Fibroblast of skin of scalp (primary cell): ENCODE measurements at regions not wholly inside any gene's neighbourhood (a gene's known extent, or its start where the extent isn't known, plus 50 kb on each side); places are given as distances from the start of the nearest gene placed in this dataset.
"Not testable (repeated sequence)": the region's sequence is repeated elsewhere in the genome, so short reads cannot be mapped to it uniquely, and the experiment has no call there.

Source experiments
- DNase-seq: peaks from one replicate; pipeline ENCODE4 v3.0.0-alpha.2; 2013

GRCh38 chr2:47295131-47295980 lies 73.8 kb upstream of the EPCAM start:
- DNase-seq: no peak

DNA sequence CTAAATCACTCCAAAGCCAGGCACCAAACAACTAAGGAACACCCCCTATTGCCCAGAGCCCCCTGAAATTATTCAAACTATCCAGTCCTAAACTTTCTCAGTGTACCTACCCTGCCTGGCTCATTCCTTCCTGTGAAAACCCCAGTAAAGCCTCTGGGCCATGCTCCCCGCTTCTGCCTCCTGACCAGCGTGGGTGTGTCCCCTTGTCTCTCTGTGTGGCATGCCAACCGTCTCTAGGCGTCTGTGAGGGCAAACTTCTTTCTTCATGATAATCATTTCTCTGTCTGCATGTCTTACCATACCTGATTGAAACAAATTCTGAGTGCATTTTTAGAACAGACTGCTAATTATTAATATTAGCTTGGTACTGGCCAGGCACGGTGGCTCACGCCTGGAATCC lies 75.1 kb upstream of the EPCAM start:
- no peak for DNase-seq

DNA sequence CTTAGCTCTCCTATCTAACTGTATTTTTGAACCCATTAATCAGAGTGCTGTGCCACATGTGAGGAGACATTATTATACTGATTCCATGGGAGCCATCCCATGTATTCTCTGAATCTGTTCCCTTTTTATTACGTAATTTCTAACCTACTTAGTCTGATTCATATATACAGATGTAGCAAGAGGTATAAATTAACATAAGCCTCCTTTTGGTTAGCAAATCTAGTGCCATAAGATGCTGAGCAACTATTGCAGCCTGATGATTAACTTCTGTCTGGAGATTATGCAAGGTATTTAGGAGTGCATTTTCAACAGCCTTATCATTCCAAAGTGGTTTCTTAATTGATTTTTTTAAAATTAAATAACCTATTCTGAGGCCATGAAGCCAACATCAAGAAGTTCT lies 80.2 kb upstream of the EPCAM start:
- peak; percentile 84 for DNase-seq

- DNase-seq: no peak
Observed at GRCh38 chr2:47283659-47284058, 85.5 kb upstream of the EPCAM start.

DNA sequence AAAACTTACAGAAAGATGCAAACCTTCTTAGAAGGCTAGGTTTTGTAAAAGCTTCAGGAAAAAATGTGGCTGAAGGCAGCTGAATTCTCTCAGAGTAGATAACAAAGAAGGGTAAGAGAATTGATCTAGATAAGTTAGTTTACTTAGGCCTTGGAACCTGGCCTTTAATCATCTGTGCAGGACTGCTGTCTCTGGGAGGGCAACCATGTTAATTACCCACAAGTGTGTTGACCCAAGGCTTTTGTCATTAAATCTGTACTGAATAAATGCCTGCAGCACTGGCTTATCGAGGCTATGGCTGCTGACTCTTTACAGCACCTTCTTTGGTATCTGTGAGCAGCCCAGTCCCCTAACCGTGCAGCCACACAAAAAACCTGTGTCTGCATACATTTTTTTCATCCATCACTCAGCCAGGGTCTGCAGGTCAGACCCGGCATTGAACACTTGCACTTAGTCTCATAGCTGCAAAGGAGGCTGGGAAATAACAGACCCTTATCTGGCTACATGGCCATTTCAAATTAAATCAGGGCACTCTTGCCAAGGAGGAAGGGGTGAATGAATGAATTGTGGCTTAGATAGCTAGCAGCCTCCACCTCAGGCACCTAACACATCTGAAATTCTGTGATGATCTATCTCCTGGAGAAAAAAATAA lies 86.4 kb upstream of the EPCAM start:
- DNase-seq: no peak

GRCh38 chr2:47279525-47279924 lies 89.6 kb upstream of the EPCAM start:
- not testable (repeated sequence) for DNase-seq

- no peak for DNase-seq
Observed at GRCh38 chr2:47277987-47278386, 91.1 kb upstream of the EPCAM start.

GRCh38 chr2:47277187-47277586 lies 91.9 kb upstream of the EPCAM start:
- no peak for DNase-seq

GRCh38 chr2:47276061-47276460 lies 93.0 kb upstream of the EPCAM start:
- DNase-seq: no peak

- DNase-seq: peak; percentile 88
Observed at GRCh38 chr2:47274054-47274782, 94.9 kb upstream of the EPCAM start.

GRCh38 chr2:47272905-47273758 lies 96.0 kb upstream of the EPCAM start:
- no peak for DNase-seq

- peak; percentile 54 for DNase-seq
Observed at GRCh38 chr2:47272031-47272864, 95.9 kb upstream of the CALM2 start.

GRCh38 chr2:47271054-47272000 lies 95.0 kb upstream of the CALM2 start:
- DNase-seq: no peak

GRCh38 chr2:47270421-47270820 lies 94.1 kb upstream of the CALM2 start:
- no peak for DNase-seq

- DNase-seq: peak; percentile 99
Observed at GRCh38 chr2:47269316-47270232, 93.3 kb upstream of the CALM2 start.

DNA sequence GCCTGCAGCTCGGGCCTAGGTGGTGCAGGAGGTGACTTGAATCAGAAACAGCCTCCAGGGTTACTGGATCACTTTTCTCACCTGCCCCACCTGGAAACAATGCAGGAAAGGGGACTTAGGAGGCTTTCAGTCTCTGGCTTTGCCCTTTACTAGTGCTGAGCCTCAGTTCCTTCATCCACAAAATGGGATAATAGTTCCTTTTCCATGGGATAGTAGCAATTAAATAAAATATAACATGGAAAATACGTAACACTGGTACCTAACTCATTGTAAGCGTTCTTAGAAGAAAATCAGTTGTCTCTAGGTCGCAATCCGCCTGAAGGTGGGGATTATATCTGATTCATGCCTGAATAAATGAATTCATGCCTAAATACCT lies 91.4 kb upstream of the CALM2 start:
- no peak for DNase-seq

- DNase-seq: peak; percentile 24
Observed at GRCh38 chr2:47266939-47267710, 90.8 kb upstream of the CALM2 start.

DNA sequence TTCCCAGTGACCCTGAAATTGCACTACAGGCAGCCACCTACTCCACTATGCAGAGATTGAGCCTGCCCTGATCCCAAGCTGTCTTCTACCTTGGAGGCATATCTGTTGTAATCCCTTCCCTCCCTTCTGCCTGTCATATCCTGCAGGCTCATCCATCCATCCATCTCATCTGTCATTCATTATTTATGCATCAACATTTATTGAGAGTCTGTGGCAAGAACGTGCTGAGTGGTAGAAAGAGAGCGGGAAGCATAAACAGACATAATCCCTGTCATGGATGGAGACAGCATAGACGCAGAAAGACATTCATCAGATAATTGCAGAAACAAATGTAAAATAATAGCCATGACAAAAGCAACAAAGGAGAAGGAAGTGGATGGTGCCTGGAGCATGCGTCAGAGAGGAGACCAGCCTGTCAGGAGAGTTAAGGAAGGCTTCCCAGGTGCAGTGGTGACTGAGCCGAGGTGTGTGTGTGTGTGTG lies 89.5 kb upstream of the CALM2 start:
- DNase-seq: no peak
